NCI-H524 treated with DMSO at 0.1 percent for 48 hours (cell line): ENCODE measurements at regions not wholly inside any gene's neighbourhood (a gene's known extent, or its start where the extent isn't known, plus 50 kb on each side); places are given as distances from the start of the nearest gene placed in this dataset.

Experiments
- DNase-seq: peaks from one replicate; lab custom pipeline; 2025; lab: John Stamatoyannopoulos, UW

- no peak for DNase-seq
Observed at GRCh38 chr13:33953203-33953602, 135.3 kb downstream of the RFC3 start.

- no peak for DNase-seq
Observed at GRCh38 chr13:33953781-33954180, 135.8 kb downstream of the RFC3 start.

- no peak for DNase-seq
Observed at GRCh38 chr13:33956346-33956745, 138.4 kb downstream of the RFC3 start.

GRCh38 chr13:33957497-33957905, 139.6 kb downstream of the RFC3 start:
- DNase-seq, result no peak

GRCh38 chr13:33958964-33959363, 141.0 kb downstream of the RFC3 start:
- no peak for DNase-seq

- DNase-seq, result no peak
Observed at GRCh38 chr13:33963134-33963533, 145.2 kb downstream of the RFC3 start.

GRCh38 chr13:33963895-33964294, 145.9 kb downstream of the RFC3 start:
- no peak for DNase-seq

- no peak for DNase-seq
Observed at GRCh38 chr13:33968520-33969507, 150.9 kb downstream of the RFC3 start.

GRCh38 chr13:33970746-33971561, 153.0 kb downstream of the RFC3 start:
- no peak for DNase-seq

- no peak for DNase-seq
Observed at GRCh38 chr13:33971562-33971819, 153.5 kb downstream of the RFC3 start.

GRCh38 chr13:33973194-33973593, 155.2 kb downstream of the RFC3 start:
- no peak for DNase-seq

GRCh38 chr13:33976965-33977364, 159.0 kb downstream of the RFC3 start:
- DNase-seq, result no peak

GRCh38 chr13:33978653-33979052, 160.7 kb downstream of the RFC3 start:
- no peak for DNase-seq

- DNase-seq, result no peak
Observed at GRCh38 chr13:33992881-33993336, 175.0 kb downstream of the RFC3 start.

- DNase-seq, result no peak
Observed at GRCh38 chr13:33994198-33994597, 176.2 kb downstream of the RFC3 start.

GRCh38 chr13:33994826-33995502, 177.0 kb downstream of the RFC3 start:
- no peak for DNase-seq

- no peak for DNase-seq
Observed at GRCh38 chr13:33996636-33997035, 178.7 kb downstream of the RFC3 start.

- DNase-seq, result no peak
Observed at GRCh38 chr13:33997574-33997973, 179.6 kb downstream of the RFC3 start.

GRCh38 chr13:33999811-34000605, 182.1 kb downstream of the RFC3 start:
- DNase-seq, result no peak

- no peak for DNase-seq
Observed at GRCh38 chr13:34000955-34001354, 183.0 kb downstream of the RFC3 start.

- no peak for DNase-seq
Observed at GRCh38 chr13:34001389-34001788, 183.4 kb downstream of the RFC3 start.

GRCh38 chr13:34002141-34002540, 184.2 kb downstream of the RFC3 start:
- no peak for DNase-seq
